ENCODE measurements at regions not wholly inside any gene's neighbourhood (a gene's known extent, or its start where the extent isn't known, plus 50 kb on each side); places are given as distances from the start of the nearest gene placed in this dataset.

GRCh38 chr16:6206080-6206479 lies 1108.5 kb upstream of the EEF2KMT start:
- no peaks in the 10 kb centered on the region for H3K4me1 ChIP-seq (ENCODE audit: control insufficient read depth in 1 of 2, insufficient read depth in 2 of 2, low read length in 2 of 2)
- no peak overlapping the region for H3K4me2 ChIP-seq (ENCODE audit: low read length)
- no peak overlapping the region for H4K91ac ChIP-seq (ENCODE audit: low read depth, low read length)
- no peak overlapping the region for H3K18ac ChIP-seq (ENCODE audit: low read length)
- H3K14ac ChIP-seq (ENCODE audit: low read length) = no peak overlapping the region
- no peaks in the 10 kb centered on the region for H3K79me1 ChIP-seq (ENCODE audit: low read length)
- H3K4ac ChIP-seq (ENCODE audit: low read depth, low read length) = no peak overlapping the region
- no peaks in the 10 kb centered on the region for H3K36me3 ChIP-seq (ENCODE audit: control insufficient read depth in 1 of 2, insufficient read depth in 2 of 2, low read length in 2 of 2)
- no peak overlapping the region for H2BK12ac ChIP-seq (ENCODE audit: low read length)
- no peak overlapping the region for H3K9ac ChIP-seq (ENCODE audit: low read length)
- H2BK120ac ChIP-seq (ENCODE audit: insufficient read depth, low read length, poor library complexity) = no peak overlapping the region
- no peak overlapping the region for H3K4me3 ChIP-seq (ENCODE audit: low read depth, low read length)
- no peak overlapping the region for H4K12ac ChIP-seq (ENCODE audit: low read depth, low read length)
- WGBS (ENCODE audit: extremely low coverage, insufficient coverage, insufficient read length) = no CpG with 5 or more reads among the region's 5 CpGs
- no peaks in the 10 kb centered on the region for H3K9me3 ChIP-seq (ENCODE audit: insufficient read depth, low read depth, low read length)
- no peak overlapping the region for H2BK5ac ChIP-seq (ENCODE audit: low read depth, low read length, poor library complexity)
- H4K8ac ChIP-seq (ENCODE audit: low read depth, low read length) = no peak overlapping the region
- DNase-seq = no peak
- H3K27me3 ChIP-seq (ENCODE audit: insufficient read depth, low read length) = no peaks in the 10 kb centered on the region
- no peaks in the 10 kb centered on the region for H3K79me2 ChIP-seq (ENCODE audit: control insufficient read depth, insufficient read depth, low read length, poor library complexity)
- H3K27ac ChIP-seq (ENCODE audit: low read depth, low read length) = no peak overlapping the region
- H2AK5ac ChIP-seq (ENCODE audit: low read length) = no peak overlapping the region
- H3K23ac ChIP-seq (ENCODE audit: low read length) = no peak overlapping the region
- no peak overlapping the region for H2AFZ ChIP-seq (ENCODE audit: insufficient read depth, low read length, poor library complexity)

- Histone ChIP-seq H4K91ac (ENCODE audit: low read depth, low read length) (no peak overlapping the region), H3K14ac (ENCODE audit: low read length) (no peak overlapping the region), H2AK5ac (ENCODE audit: low read length) (no peak overlapping the region), H3K79me1 (ENCODE audit: low read length) (no peaks in the 10 kb centered on the region), H3K9me3 (ENCODE audit: insufficient read depth, low read depth, low read length) (no peaks in the 10 kb centered on the region), H2BK5ac (ENCODE audit: low read depth, low read length, poor library complexity) (no peak overlapping the region), H3K4me2 (ENCODE audit: low read length) (no peak overlapping the region), H2AFZ (ENCODE audit: insufficient read depth, low read length, poor library complexity) (no peak overlapping the region), H3K9ac (ENCODE audit: low read length) (no peak overlapping the region), H3K27ac (ENCODE audit: low read depth, low read length) (no peak overlapping the region), H3K18ac (ENCODE audit: low read length) (no peak overlapping the region), H3K79me2 (ENCODE audit: control insufficient read depth, insufficient read depth, low read length, poor library complexity) (no peaks in the 10 kb centered on the region), H3K23ac (ENCODE audit: low read length) (no peak overlapping the region), H3K36me3 (ENCODE audit: control insufficient read depth in 1 of 2, insufficient read depth in 2 of 2, low read length in 2 of 2) (no peaks in the 10 kb centered on the region), H4K8ac (ENCODE audit: low read depth, low read length) (no peak overlapping the region), H3K4me1 (ENCODE audit: control insufficient read depth in 1 of 2, insufficient read depth in 2 of 2, low read length in 2 of 2) (no peaks in the 10 kb centered on the region), H4K12ac (ENCODE audit: low read depth, low read length) (no peak overlapping the region), H3K4me3 (ENCODE audit: low read depth, low read length) (no peak overlapping the region), H3K4ac (ENCODE audit: low read depth, low read length) (no peak overlapping the region), H2BK12ac (ENCODE audit: low read length) (no peak overlapping the region), H2BK120ac (ENCODE audit: insufficient read depth, low read length, poor library complexity) (no peak overlapping the region), H3K27me3 (ENCODE audit: insufficient read depth, low read length) (no peaks in the 10 kb centered on the region)
- no CpG with 5 or more reads among the region's 2 CpGs for WGBS (ENCODE audit: extremely low coverage, insufficient coverage, insufficient read length)
- DNase-seq = no peak
Measured at GRCh38 chr16:6204945-6205344, 1107.3 kb upstream of the EEF2KMT start.

- H3K4me3 ChIP-seq (ENCODE audit: low read depth, low read length) = no peak overlapping the region
- no peak overlapping the region for H4K91ac ChIP-seq (ENCODE audit: low read depth, low read length)
- H2BK5ac ChIP-seq (ENCODE audit: low read depth, low read length, poor library complexity) = no peak overlapping the region
- H3K18ac ChIP-seq (ENCODE audit: low read length) = no peak overlapping the region
- H3K36me3 ChIP-seq (ENCODE audit: control insufficient read depth in 1 of 2, insufficient read depth in 2 of 2, low read length in 2 of 2) = no peaks in the 10 kb centered on the region
- H3K79me1 ChIP-seq (ENCODE audit: low read length) = no peaks in the 10 kb centered on the region
- WGBS (ENCODE audit: extremely low coverage, insufficient coverage, insufficient read length) = no CpG with 5 or more reads among the region's 6 CpGs
- H3K79me2 ChIP-seq (ENCODE audit: control insufficient read depth, insufficient read depth, low read length, poor library complexity) = no peaks in the 10 kb centered on the region
- no peak overlapping the region for H3K23ac ChIP-seq (ENCODE audit: low read length)
- H3K9ac ChIP-seq (ENCODE audit: low read length) = no peak overlapping the region
- no peak overlapping the region for H3K27ac ChIP-seq (ENCODE audit: low read depth, low read length)
- H2AK5ac ChIP-seq (ENCODE audit: low read length) = no peak overlapping the region
- no peaks in the 10 kb centered on the region for H3K27me3 ChIP-seq (ENCODE audit: insufficient read depth, low read length)
- no peak overlapping the region for H3K4ac ChIP-seq (ENCODE audit: low read depth, low read length)
- no peak overlapping the region for H2BK12ac ChIP-seq (ENCODE audit: low read length)
- DNase-seq = no peak
- no peaks in the 10 kb centered on the region for H3K9me3 ChIP-seq (ENCODE audit: insufficient read depth, low read depth, low read length)
- H2AFZ ChIP-seq (ENCODE audit: insufficient read depth, low read length, poor library complexity) = no peak overlapping the region
- H4K12ac ChIP-seq (ENCODE audit: low read depth, low read length) = no peak overlapping the region
- no peak overlapping the region for H3K14ac ChIP-seq (ENCODE audit: low read length)
- H2BK120ac ChIP-seq (ENCODE audit: insufficient read depth, low read length, poor library complexity) = no peak overlapping the region
- H4K8ac ChIP-seq (ENCODE audit: low read depth, low read length) = no peak overlapping the region
- no peak overlapping the region for H3K4me2 ChIP-seq (ENCODE audit: low read length)
- no peaks in the 10 kb centered on the region for H3K4me1 ChIP-seq (ENCODE audit: control insufficient read depth in 1 of 2, insufficient read depth in 2 of 2, low read length in 2 of 2)
Measured at GRCh38 chr16:6200861-6201260, 1103.3 kb upstream of the EEF2KMT start.

GRCh38 chr16:6200271-6200670 lies 1102.7 kb upstream of the EEF2KMT start:
- no peak overlapping the region for H4K8ac ChIP-seq (ENCODE audit: low read depth, low read length)
- no peaks in the 10 kb centered on the region for H3K4me1 ChIP-seq (ENCODE audit: control insufficient read depth in 1 of 2, insufficient read depth in 2 of 2, low read length in 2 of 2)
- H3K4me2 ChIP-seq (ENCODE audit: low read length) = no peak overlapping the region
- H3K4me3 ChIP-seq (ENCODE audit: low read depth, low read length) = no peak overlapping the region
- no peak overlapping the region for H3K9ac ChIP-seq (ENCODE audit: low read length)
- DNase-seq = no peak
- whole genome bisulfite sequencing (ENCODE audit: extremely low coverage, insufficient coverage, insufficient read length) = no CpG with 5 or more reads among the region's 6 CpGs
- H3K27me3 ChIP-seq (ENCODE audit: insufficient read depth, low read length) = no peaks in the 10 kb centered on the region
- no peak overlapping the region for H3K27ac ChIP-seq (ENCODE audit: low read depth, low read length)
- H3K36me3 ChIP-seq (ENCODE audit: control insufficient read depth in 1 of 2, insufficient read depth in 2 of 2, low read length in 2 of 2) = no peaks in the 10 kb centered on the region
- no peak overlapping the region for H2BK120ac ChIP-seq (ENCODE audit: insufficient read depth, low read length, poor library complexity)
- no peak overlapping the region for H4K91ac ChIP-seq (ENCODE audit: low read depth, low read length)
- H3K18ac ChIP-seq (ENCODE audit: low read length) = no peak overlapping the region
- H3K23ac ChIP-seq (ENCODE audit: low read length) = no peak overlapping the region
- no peak overlapping the region for H4K12ac ChIP-seq (ENCODE audit: low read depth, low read length)
- H3K79me1 ChIP-seq (ENCODE audit: low read length) = no peaks in the 10 kb centered on the region
- H2BK12ac ChIP-seq (ENCODE audit: low read length) = no peak overlapping the region
- no peak overlapping the region for H3K4ac ChIP-seq (ENCODE audit: low read depth, low read length)
- H2AK5ac ChIP-seq (ENCODE audit: low read length) = no peak overlapping the region
- H3K9me3 ChIP-seq (ENCODE audit: insufficient read depth, low read depth, low read length) = no peaks in the 10 kb centered on the region
- no peak overlapping the region for H3K14ac ChIP-seq (ENCODE audit: low read length)
- H3K79me2 ChIP-seq (ENCODE audit: control insufficient read depth, insufficient read depth, low read length, poor library complexity) = no peaks in the 10 kb centered on the region
- H2BK5ac ChIP-seq (ENCODE audit: low read depth, low read length, poor library complexity) = no peak overlapping the region
- H2AFZ ChIP-seq (ENCODE audit: insufficient read depth, low read length, poor library complexity) = no peak overlapping the region
